Sciatic nerve (tissue), 2 donors: ENCODE measurements at regions not wholly inside any gene's neighbourhood (a gene's known extent, or its start where the extent isn't known, plus 50 kb on each side); places are given as distances from the start of the nearest gene placed in this dataset.

Experiments
- ATAC-seq: fragments of 200-7000 bp; cut with Tn5 transposase; one replicate; pipeline ENCODE4 v1.9.1; 2020; ENCODE audit warnings: mild to moderate bottlenecking, moderate library complexity
- DNase-seq: peaks from one replicate; pipeline ENCODE4 v3.0.0-alpha.2; 2020; ENCODE audit warnings: low spot score
- intact Hi-C: fragments of 100-400 bp; cut with DNase I; formaldehyde crosslinking; loops from one replicate; pipeline ENCODE4 v1.14.2; 2022
- donor health status: DM: no; HTN: no; CAD: no.
- donor health status: DM: no; HTN: no; CAD: no.

- no peak for DNase-seq
- no peak for ATAC-seq
- intact Hi-C loops: no loop called here
These were observed 177.3 kb upstream of the CAMK1G start for GRCh38 chr1:209406168-209406567.

GRCh38 chr1:209406595-209406994 lies 176.9 kb upstream of the CAMK1G start:
- no peak for ATAC-seq

GRCh38 chr1:209409780-209410179 lies 173.7 kb upstream of the CAMK1G start:
- ATAC-seq (no peak), DNase-seq (no peak)
- intact Hi-C loops: no loop called here

More at GRCh38 chr1:209406595-209406994, 176.9 kb upstream of the CAMK1G start:
- DNase-seq: no peak
- intact Hi-C loops: no loop called here

GRCh38 chr1:209411491-209411929 lies 172.0 kb upstream of the CAMK1G start:
- ATAC-seq (peak; percentile 93), DNase-seq (no peak)
- intact Hi-C loops: no loop called here

DNA sequence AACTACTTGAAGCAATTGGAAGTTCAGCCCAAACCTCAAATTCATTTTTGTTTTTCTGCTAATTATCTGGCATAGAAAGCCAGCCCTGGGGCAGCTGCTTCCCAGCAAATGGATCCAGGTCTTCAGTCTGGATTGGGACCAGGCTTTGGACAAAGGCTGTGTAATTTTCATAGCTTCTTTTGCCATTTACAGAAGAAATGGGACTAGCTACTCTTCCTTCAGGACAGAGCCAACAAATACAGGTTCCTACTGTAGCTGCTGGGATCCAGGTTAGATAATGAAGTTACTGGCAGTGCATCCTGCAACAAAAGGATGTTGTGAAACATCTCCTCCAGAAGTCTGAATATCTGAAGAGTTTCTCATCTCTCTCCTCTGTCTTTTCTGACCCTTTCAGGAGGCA lies 171.5 kb upstream of the CAMK1G start:
- ATAC-seq: peak; percentile 69
- intact Hi-C loops: no loop called here

GRCh38 chr1:209412566-209412965 lies 170.9 kb upstream of the CAMK1G start:
- no peak for DNase-seq

More for the DNA sequence above, 171.5 kb upstream of the CAMK1G start:
- no peak for DNase-seq

GRCh38 chr1:209413062-209413461 lies 170.5 kb upstream of the CAMK1G start:
- intact Hi-C loops: no loop called here
- ATAC-seq (no peak), DNase-seq (no peak)

More at GRCh38 chr1:209412566-209412965, 170.9 kb upstream of the CAMK1G start:
- ATAC-seq: no peak
- intact Hi-C loops: no loop called here

GRCh38 chr1:209414803-209415329 lies 168.6 kb upstream of the CAMK1G start:
- no peak for DNase-seq
- intact Hi-C loops: no loop called here
- no peak for ATAC-seq

- ATAC-seq: no peak
- intact Hi-C loops: no loop called here
- no peak for DNase-seq
These were observed 167.5 kb upstream of the CAMK1G start for GRCh38 chr1:209416039-209416438.

GRCh38 chr1:209416716-209417115 lies 166.8 kb upstream of the CAMK1G start:
- DNase-seq: no peak
- intact Hi-C loops: no loop called here
- no peak for ATAC-seq

GRCh38 chr1:209417761-209418160 lies 165.8 kb upstream of the CAMK1G start:
- DNase-seq: no peak
- ATAC-seq: no peak
- intact Hi-C loops: no loop called here

- intact Hi-C loops: no loop called here
- DNase-seq: no peak
- no peak for ATAC-seq
These were observed 163.2 kb upstream of the CAMK1G start for GRCh38 chr1:209420276-209420675.

DNA sequence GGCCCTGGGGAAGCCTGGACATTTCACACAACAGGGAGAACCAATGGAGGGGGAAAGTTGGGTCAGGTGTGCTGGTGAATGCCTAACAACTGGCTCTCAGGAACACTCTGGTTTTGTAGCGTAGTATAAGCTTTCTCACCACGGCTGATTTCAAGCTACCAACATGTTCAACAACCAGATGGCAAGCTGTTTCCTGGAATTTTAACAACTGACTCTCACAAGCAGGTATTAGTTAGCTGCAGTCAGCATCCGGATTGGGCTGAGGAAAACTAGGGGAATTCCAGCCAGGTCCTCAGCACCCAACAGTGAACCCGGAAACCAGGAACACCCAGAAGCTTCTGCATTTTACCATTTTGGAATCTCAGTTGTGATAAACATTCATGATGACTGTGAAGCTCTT lies 162.3 kb upstream of the CAMK1G start:
- ATAC-seq: no peak
- no peak for DNase-seq
- intact Hi-C loops: no loop called here

DNA sequence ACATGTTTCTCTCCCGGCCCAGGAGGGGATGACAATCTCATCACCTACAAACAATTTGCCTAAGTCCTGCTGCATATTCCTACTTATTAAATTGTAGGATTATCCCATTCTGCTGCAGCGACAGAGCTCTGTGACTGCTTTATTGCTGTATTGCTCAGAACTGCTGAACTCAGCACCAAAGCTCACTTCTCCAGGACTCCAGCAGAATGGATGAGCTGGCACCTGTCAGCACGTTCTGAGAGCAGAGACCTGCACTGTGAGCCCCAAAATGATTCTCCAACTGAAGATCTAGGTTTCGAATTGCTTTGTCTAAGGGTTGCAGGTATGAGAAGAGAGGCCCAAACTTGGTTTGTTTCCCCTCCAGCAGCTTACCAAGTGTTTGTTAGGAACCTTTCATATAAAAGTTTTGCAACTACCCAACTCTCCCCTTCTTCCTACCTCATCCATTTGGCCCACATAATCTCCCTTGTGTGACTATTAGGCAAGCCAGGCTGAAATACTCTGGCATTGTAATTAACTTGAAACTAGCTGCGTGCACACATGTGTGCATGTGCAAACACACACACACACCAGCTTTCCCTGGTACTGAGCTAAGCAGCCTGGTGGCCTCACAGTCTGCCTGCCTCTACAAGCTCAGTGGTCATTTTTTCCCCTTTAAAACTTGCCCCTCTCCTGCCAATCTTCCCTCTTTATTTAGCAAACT lies 161.4 kb upstream of the CAMK1G start:
- peak; percentile 68 for ATAC-seq
- no peak for DNase-seq
- intact Hi-C loops: no loop called here

- ATAC-seq: no peak
- intact Hi-C loops: no loop called here
- no peak for DNase-seq
These were observed 157.6 kb upstream of the CAMK1G start for GRCh38 chr1:209425959-209426358.

GRCh38 chr1:209427277-209427676 lies 156.2 kb upstream of the CAMK1G start:
- DNase-seq: no peak
- intact Hi-C loops: no loop called here
- ATAC-seq: no peak

DNA sequence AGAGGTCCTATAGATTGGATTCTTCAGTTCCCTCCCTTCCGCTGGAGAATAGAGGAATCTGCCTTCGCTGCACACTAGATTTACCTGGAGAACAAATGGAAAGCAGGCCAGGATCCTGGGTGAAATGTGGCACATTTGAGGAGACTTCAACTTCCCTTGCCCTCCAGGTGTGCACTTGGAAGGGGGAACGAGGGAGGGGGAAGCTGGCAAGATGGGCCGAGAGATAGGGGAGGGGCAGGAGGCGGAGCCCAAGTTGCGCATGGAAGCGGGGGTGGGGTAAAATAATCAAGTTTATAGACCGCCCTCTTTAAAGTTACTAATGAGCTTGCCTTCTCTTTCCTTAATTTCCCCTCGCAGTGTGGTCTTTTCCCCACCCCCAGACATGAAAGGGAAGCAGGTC lies 155.7 kb upstream of the CAMK1G start:
- no peak for ATAC-seq
- no peak for DNase-seq
- intact Hi-C loops: no loop called here

- no peak for DNase-seq
- intact Hi-C loops: no loop called here
- no peak for ATAC-seq
These were observed 155.1 kb upstream of the CAMK1G start for GRCh38 chr1:209428241-209428921.

- intact Hi-C loops: no loop called here
- no peak for DNase-seq
- no peak for ATAC-seq
These were observed 153.9 kb upstream of the CAMK1G start for GRCh38 chr1:209429611-209430010.

DNA sequence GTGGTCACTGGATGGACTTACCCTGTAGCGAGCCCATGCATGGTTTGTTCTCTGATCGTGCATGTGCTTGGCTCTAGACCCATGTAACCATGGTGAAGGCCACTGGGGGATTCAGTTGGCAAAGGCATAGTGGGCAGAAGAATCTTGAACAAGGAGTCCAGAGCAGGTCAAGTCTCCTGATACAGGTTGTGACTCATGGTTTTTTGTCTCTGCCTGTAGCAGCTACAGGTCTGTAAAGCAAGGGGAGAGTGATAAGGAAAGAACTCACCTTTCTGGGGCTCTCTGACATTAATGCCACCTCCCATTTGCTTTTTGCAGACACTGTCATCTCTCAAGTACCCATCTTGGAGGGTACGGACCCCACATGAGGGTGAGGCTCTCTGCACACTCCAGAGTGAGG lies 153.4 kb upstream of the CAMK1G start:
- intact Hi-C loops: no loop called here
- DNase-seq (no peak), ATAC-seq (no peak)
